AG09309 (cell line): ENCODE measurements at regions not wholly inside any gene's neighbourhood (a gene's known extent, or its start where the extent isn't known, plus 50 kb on each side); places are given as distances from the start of the nearest gene placed in this dataset.
"Not testable (repeated sequence)": the region's sequence is repeated elsewhere in the genome, so short reads cannot be mapped to it uniquely, and the experiment has no call there.

Experiments
- DNase-seq: peaks from one replicate; pipeline ENCODE4 v3.0.0-alpha.2; 2010; ENCODE audit warnings: low read depth
- H3K4me3 ChIP-seq: 2 replicates; pipeline ENCODE4 v1.5.1; 2011; ENCODE audit warnings: mild to moderate bottlenecking, low read depth, low read length, moderate library complexity; ENCODE audit not compliant: control insufficient read depth
- TF ChIP-seq, protein P1 (sequence below): IDR thresholded peaks from 2 replicates; pipeline ENCODE4 v1.5.1; 2011; ENCODE audit warnings: mild to moderate bottlenecking, low read depth, low read length, inconsistent platforms; ENCODE audit not compliant: insufficient read depth, control insufficient read depth; ENCODE audit errors: missing control alignments

DNA sequence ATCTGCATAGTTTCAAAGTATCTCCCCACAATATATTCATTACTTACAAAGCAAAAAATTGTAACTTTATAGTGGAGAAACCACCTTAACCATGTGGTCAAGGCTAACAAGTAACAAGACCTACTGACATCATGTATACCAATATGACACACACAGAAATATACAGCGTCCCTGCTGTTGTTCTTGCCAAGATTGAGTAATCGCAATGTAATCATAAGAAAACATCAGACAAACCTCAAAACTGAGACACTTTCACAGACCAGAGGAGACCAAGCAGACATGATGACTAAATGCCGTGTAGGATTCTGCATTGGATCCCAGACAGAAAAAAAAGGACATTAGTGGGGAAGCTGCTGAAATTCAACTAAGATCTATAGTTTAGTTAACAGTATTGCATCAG lies 123.0 kb downstream of the ACAA2 start:
- TF ChIP-seq, protein P1, sequence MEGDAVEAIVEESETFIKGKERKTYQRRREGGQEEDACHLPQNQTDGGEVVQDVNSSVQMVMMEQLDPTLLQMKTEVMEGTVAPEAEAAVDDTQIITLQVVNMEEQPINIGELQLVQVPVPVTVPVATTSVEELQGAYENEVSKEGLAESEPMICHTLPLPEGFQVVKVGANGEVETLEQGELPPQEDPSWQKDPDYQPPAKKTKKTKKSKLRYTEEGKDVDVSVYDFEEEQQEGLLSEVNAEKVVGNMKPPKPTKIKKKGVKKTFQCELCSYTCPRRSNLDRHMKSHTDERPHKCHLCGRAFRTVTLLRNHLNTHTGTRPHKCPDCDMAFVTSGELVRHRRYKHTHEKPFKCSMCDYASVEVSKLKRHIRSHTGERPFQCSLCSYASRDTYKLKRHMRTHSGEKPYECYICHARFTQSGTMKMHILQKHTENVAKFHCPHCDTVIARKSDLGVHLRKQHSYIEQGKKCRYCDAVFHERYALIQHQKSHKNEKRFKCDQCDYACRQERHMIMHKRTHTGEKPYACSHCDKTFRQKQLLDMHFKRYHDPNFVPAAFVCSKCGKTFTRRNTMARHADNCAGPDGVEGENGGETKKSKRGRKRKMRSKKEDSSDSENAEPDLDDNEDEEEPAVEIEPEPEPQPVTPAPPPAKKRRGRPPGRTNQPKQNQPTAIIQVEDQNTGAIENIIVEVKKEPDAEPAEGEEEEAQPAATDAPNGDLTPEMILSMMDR: no peak
- no peak overlapping the region for H3K4me3 ChIP-seq
- peak; percentile 79 for DNase-seq

DNA sequence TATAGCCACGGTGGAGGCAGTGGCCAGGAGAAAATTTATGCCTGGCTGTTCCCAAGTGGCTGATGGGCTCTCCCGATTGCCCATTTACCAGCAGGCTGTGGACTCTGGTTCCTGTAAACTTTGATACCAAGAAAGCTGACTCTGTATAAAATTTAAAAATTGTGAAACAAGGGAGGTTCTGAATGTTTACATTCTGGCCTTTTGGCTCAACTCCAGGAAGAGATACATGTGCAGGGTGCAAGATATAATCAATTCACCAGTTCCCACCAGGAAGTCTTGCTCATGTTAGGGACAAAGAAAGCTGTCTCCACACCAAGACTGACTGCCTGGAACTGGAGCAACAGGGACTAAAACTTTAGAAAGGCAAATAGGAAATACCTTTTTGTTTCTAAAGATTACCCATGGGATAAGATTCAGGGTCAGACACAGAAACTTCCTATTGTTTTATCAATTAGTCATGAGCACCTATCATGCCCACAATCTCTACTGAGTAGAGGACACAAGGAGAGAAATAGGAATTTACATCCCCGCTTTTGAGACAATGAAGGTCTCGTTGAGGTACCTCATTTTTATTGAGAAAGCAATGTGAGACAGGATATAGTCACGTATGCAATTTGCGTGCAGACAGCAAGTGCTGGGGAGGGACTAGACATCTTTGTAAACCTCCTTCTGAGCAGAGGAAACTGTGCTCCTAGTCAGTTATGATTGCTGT lies 123.5 kb downstream of the LIPG start:
- no peak overlapping the region for H3K4me3 ChIP-seq
- TF ChIP-seq, protein P1: no peak
- DNase-seq: no peak

DNA sequence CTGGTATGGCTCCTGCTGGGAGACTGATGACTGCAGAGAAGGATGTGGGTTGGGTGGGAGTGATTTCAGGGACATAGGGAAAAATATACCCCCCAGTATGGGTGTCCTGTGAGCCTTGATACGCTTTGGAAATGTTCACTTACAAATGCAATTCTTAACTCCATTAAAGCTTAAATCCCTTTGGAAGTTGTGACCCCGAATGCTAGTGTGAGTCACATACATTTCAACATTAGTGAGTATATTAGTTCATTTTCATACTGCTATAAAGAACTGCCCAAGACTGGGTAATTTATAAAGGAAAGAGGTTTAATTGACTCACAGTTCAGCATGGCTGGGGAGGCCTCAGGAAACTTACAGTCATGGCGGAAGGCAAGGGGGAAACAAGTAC lies 120.9 kb downstream of the LIPG start:
- not testable (repeated sequence) for H3K4me3 ChIP-seq, DNase-seq

DNA sequence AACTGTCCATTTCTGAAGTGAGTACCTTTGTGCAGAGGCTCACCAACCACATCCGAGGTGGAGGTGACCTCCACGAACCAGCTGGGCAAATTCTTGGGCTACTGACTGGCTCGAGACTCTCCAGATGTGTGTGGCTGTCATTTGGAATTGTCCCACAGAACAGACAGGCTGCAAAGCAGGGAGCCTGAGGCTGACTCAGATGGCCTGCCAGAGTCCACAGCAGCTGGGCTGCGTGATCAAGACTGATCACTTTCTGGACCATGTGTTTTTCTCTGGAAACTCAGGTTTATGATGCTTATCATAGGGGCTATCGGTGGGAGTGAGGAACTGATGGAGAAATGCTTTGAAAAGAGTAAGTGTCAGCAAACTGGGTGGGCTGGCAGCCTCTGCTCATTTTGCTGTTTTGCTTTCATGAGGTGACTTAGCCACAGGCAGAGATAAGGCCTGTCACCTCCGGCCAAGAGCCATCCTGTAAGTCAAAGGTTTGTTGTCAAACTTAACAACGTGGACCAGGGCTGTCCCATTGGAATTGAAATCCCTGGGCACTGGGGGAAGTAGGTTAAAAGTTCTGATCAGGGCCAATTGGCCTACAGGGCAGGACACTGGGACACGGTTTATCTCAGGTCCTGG lies 120.4 kb downstream of the LIPG start:
- DNase-seq: no peak
- no peak overlapping the region for H3K4me3 ChIP-seq
- TF ChIP-seq, protein P1: no peak

DNA sequence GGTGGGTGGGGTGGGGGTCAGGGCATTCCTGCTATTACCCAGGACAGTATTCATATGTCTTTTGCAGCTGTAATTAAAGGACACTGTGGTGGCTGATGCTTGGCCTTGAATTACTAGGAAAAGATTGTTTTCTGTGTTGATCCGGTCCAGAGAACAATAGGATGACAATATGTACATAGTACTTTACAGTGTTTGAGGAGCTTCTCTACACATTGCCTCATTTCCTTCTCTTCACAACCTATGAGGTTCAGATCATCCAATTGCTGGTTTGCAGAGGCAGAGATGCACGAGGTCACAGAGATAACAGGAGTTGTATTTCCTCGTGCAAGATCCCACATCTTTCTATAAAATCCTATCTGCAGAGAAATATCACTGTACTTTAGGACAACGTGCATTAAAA lies 119.5 kb downstream of the LIPG start:
- TF ChIP-seq, protein P1: no peak

DNA sequence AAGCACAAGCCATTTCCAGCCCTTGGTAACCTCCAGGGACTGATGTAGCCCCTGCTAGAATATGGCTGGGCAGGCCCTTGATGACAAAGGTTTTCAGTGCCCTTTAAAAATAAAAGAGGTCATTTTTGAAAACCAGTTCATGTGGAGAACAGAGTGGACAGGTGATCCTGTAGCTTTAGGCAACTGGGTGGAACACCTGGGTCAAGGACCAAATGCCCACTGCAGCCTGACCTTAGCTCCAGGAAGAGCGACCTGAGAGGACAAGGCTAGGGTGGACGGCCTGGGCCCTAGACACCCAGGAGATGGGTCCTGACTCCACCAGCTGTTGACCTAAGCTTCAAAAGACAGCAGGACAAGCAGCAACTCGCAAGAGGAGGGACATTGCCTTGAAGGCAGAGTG lies 116.6 kb downstream of the LIPG start:
- no peak overlapping the region for H3K4me3 ChIP-seq
- DNase-seq: no peak
- TF ChIP-seq, protein P1: no peak

More for the DNA sequence above, 119.5 kb downstream of the LIPG start:
- no peak overlapping the region for H3K4me3 ChIP-seq
- DNase-seq: no peak

DNA sequence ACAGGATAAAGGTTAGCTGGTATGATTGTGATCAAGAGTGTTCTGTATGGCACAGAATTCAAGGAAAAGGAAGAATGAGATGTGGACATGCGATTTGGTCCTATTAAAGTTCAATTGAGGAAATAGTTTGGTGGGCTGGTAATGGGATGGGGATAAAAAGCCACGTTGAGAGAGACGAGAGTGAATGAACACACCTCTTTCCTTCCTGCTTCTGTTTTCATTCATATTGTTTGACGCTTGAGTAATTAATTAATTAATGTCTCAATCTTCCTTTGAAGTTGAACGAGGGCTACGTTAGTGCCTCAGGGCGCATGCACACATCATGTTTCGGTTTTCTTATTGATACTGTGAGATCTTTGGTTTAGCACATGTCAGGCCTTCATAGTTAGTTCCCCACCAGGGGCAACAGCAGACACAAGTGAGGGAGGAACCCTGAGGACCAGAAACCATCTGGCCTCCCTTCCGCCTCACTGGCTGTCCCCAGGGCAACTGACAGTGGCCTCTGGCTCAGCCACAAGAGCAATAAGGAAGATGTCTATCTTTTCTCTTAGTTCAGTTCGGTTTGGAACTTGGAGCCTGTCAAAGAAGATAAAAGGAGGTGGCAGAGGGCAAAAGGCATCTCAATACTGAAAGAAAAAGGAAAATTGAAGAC lies 116.0 kb downstream of the LIPG start:
- no peak overlapping the region for H3K4me3 ChIP-seq
- DNase-seq: no peak
- TF ChIP-seq, protein P1: no peak
